ENCODE measurements at regions not wholly inside any gene's neighbourhood (a gene's known extent, or its start where the extent isn't known, plus 50 kb on each side); places are given as distances from the start of the nearest gene placed in this dataset.
A peak's percentile ranks its signal among the peaks of the same experiment; 100 is the strongest.

- no peak overlapping the region for H3K27ac ChIP-seq (ENCODE audit: insufficient read depth, low read length)
- no peaks in the 10 kb centered on the region for H3K9me3 ChIP-seq (ENCODE audit: control insufficient read depth, insufficient read depth, low read length)
- no peak overlapping the region for H2AK9ac ChIP-seq (replicated peaks; ENCODE audit: low read depth, low read length, poor library complexity)
- H3K36me3 ChIP-seq (ENCODE audit: control insufficient read depth, insufficient read depth, low read length), result no peaks in the 10 kb centered on the region
- in situ Hi-C loops (cut with MboI; ENCODE audit: low sequenced_read_pairs) (no loop called here), intact Hi-C loops (cut with micrococcal nuclease) (no loop called here), dilution Hi-C loops (cut with HindIII; ENCODE audit: low sequenced_read_pairs, unreplicated experiment) (no loop called here)
- no peak overlapping the region for H4K8ac ChIP-seq (ENCODE audit: low read depth in 2 of 2, low read length in 2 of 2)
- peak; percentile 80 for DNase-seq
- no CpG with 5 or more reads among the region's 1 CpG for WGBS, 2 experiments (ENCODE audit: extremely low coverage in 2 of 2, insufficient read length in 1 of 2)
- peaks cover 3% of the 10 kb centered on the region for H3K4me1 ChIP-seq (ENCODE audit: control insufficient read depth, insufficient read depth, low read length)
- no peak overlapping the region for H3K23ac ChIP-seq (ENCODE audit: low read depth, low read length)
- no TSS peak for BruUV-seq (replicated peaks)
- no peak overlapping the region for H3K9ac ChIP-seq (ENCODE audit: low read depth, low read length)
- ChIA-PET CTCF (no interaction called here), POLR2A (ENCODE audit: unreplicated experiment) (interaction anchor here (0.7 kb wide), 1 partner anchor 82 kb away, joined by 3 read pairs; no protein-coding TSS in a partner anchor)
- H2AFZ ChIP-seq (replicated peaks; ENCODE audit: low read length, poor library complexity), result no peak overlapping the region
- H3K27me3 ChIP-seq (ENCODE audit: control insufficient read depth, insufficient read depth, low read length), result no peaks in the 10 kb centered on the region
- no peak overlapping the region for H2AK5ac ChIP-seq (ENCODE audit: low read depth, low read length)
- no peak overlapping the region for H2BK120ac ChIP-seq (ENCODE audit: low read depth, low read length)
- no peak overlapping the region; the same call in 1 of the 2 replicates for H3K4me2 ChIP-seq (ENCODE audit: low read depth, low read length)
- peaks cover 4% of the 10 kb centered on the region; the same call in 1 of the 2 replicates for H3K9me1 ChIP-seq (ENCODE audit: insufficient read depth, low read length)
- no peak overlapping the region for H4K5ac ChIP-seq (ENCODE audit: low read depth, low read length)
- no peak overlapping the region for H2BK5ac ChIP-seq (ENCODE audit: low read depth, low read length, poor library complexity, severe bottlenecking)
- no peak overlapping the region for H3K4ac ChIP-seq (ENCODE audit: low read depth, low read length)
- ATAC-seq (ENCODE audit: low read depth), result peak; percentile 80
- H4K91ac ChIP-seq (ENCODE audit: insufficient read depth, low read depth, low read length), result no peak overlapping the region
- no peaks in the 10 kb centered on the region for H3K79me1 ChIP-seq (ENCODE audit: low read depth in 1 of 2, low read length in 2 of 2)
- H2BK15ac ChIP-seq (ENCODE audit: low read depth, low read length), result no peak overlapping the region
- TF ChIP-seq NFE2L2 (IDR thresholded peaks at IDR 0.05; ENCODE audit: low read depth, low read length) (no peak), BHLHE40 (IDR thresholded peaks at IDR 0.05; ENCODE audit: low read depth, low read length) (no peak), RAD21 (IDR thresholded peaks at IDR 0.05; ENCODE audit: low read length) (no peak; the same call in 1 of the 2 replicates), CEBPB (IDR thresholded peaks at IDR 0.05; ENCODE audit: low read depth, low read length) (no peak), RFX5 (IDR thresholded peaks at IDR 0.05; ENCODE audit: low read depth, low read length) (no peak), RCOR1 (IDR thresholded peaks at IDR 0.05; ENCODE audit: insufficient replicate concordance, low read length) (no peak), SMC3 (IDR thresholded peaks at IDR 0.05; ENCODE audit: low read depth, low read length) (no peak), POLR2A (IDR thresholded peaks at IDR 0.05; ENCODE audit: low read depth, low read length) (no peak), ELK1 (IDR thresholded peaks at IDR 0.05; ENCODE audit: borderline replicate concordance, low read depth, low read length) (no peak), FOS (IDR thresholded peaks at IDR 0.05; ENCODE audit: low read depth, low read length) (no peak)
- TF ChIP-seq, protein P1, sequence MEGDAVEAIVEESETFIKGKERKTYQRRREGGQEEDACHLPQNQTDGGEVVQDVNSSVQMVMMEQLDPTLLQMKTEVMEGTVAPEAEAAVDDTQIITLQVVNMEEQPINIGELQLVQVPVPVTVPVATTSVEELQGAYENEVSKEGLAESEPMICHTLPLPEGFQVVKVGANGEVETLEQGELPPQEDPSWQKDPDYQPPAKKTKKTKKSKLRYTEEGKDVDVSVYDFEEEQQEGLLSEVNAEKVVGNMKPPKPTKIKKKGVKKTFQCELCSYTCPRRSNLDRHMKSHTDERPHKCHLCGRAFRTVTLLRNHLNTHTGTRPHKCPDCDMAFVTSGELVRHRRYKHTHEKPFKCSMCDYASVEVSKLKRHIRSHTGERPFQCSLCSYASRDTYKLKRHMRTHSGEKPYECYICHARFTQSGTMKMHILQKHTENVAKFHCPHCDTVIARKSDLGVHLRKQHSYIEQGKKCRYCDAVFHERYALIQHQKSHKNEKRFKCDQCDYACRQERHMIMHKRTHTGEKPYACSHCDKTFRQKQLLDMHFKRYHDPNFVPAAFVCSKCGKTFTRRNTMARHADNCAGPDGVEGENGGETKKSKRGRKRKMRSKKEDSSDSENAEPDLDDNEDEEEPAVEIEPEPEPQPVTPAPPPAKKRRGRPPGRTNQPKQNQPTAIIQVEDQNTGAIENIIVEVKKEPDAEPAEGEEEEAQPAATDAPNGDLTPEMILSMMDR (conservative IDR thresholded peaks at IDR 0.05; ENCODE audit: low read depth, low read length), result no peak
- H3K14ac ChIP-seq (replicated peaks; ENCODE audit: low read depth, low read length), result no peak overlapping the region
- no peak overlapping the region for H3K18ac ChIP-seq (ENCODE audit: low read depth, low read length)
- no peaks in the 10 kb centered on the region for H4K20me1 ChIP-seq (ENCODE audit: insufficient read depth, low read length)
- H3K4me3 ChIP-seq (ENCODE audit: insufficient read depth, low read depth, low read length), result no peak overlapping the region
- no peak overlapping the region for H2BK20ac ChIP-seq (ENCODE audit: low read depth, low read length)
- H3K56ac ChIP-seq (ENCODE audit: extremely low read depth, insufficient read depth, low read length), result no peak overlapping the region
Measured at GRCh38 chr3:150049317-150049716, 78.6 kb upstream of the PFN2 start.

Measured in IMR-90 (cell line).